B cell (primary cell): ENCODE measurements at regions not wholly inside any gene's neighbourhood (a gene's known extent, or its start where the extent isn't known, plus 50 kb on each side); places are given as distances from the start of the nearest gene placed in this dataset.

Source experiments
- ATAC-seq: fragments of 200-7000 bp; cut with Tn5 transposase; one replicate; pipeline ENCODE4 v1.10.0; 2021; ENCODE audit warnings: low read depth, mild to moderate bottlenecking, moderate number of reproducible peaks, moderate library complexity
- CTCF ChIA-PET: fragments of 350-600 bp; sonication (Branson Sonifier 250); formaldehyde crosslinking; loops from one replicate; lab custom pipeline; 2021; ENCODE audit warnings: antibody characterized with exemption, inconsistent platforms; lab: Charles Lee
- POLR2A ChIA-PET: fragments of 350-600 bp; sonication (Branson Sonifier 250); formaldehyde crosslinking; loops from one replicate; lab custom pipeline; 2021; ENCODE audit warnings: antibody characterized with exemption; lab: Charles Lee
- DNase-seq: peaks from one replicate; pipeline ENCODE4 v3.0.0; 2013
- H2AFZ ChIP-seq: 2 replicates; pipeline ENCODE4 v1.6.1; 2012; ENCODE audit warnings: mild to moderate bottlenecking, low read depth, low read length; ENCODE audit not compliant: insufficient read depth, poor library complexity, severe bottlenecking
- H3K27ac ChIP-seq, 2 donors: 1 replicate in 1 of 2; 2 replicates in 1 of 2; pipeline ENCODE4 v1.5.1; 2012 to 2013; ENCODE audit warnings: low read length in 2 of 2, mild to moderate bottlenecking in 2 of 2, moderate library complexity in 1 of 2
- H3K27me3 ChIP-seq, 4 experiments: fragments of 200-600 bp in 1 of 4; sonication (generic) in 1 of 4; replicated peaks in 1 of 4; 1 replicate in 2 of 4; 2 replicates in 2 of 4; pipeline versions ENCODE4 v1.6.1 to v1.7.0; 2013 to 2016; ENCODE audit warnings: low read length in 3 of 4, mild to moderate bottlenecking in 2 of 4, mixed read lengths in 1 of 4, moderate library complexity in 1 of 4; ENCODE audit not compliant: insufficient read depth in 4 of 4, control insufficient read depth in 3 of 4; ENCODE audit errors: control extremely low read depth in 1 of 4
- H3K36me3 ChIP-seq, 2 experiments: replicated peaks in 1 of 2; 1 replicate in 1 of 2; 2 replicates in 1 of 2; pipeline versions ENCODE4 v1.6.1 to v1.7.1; 2013; ENCODE audit warnings: low read length in 1 of 2; ENCODE audit not compliant: insufficient read depth in 2 of 2, control insufficient read depth in 1 of 2; ENCODE audit errors: control extremely low read depth in 1 of 2, extremely low read depth in 1 of 2
- H3K4me1 ChIP-seq, 2 donors: fragments of 200-600 bp in 1 of 2; sonication (generic) in 1 of 2; 1 replicate in 1 of 2; 2 replicates in 1 of 2; pipeline versions ENCODE4 v1.5.1 to v1.6.1; 2013 to 2017; ENCODE audit warnings: low read length in 2 of 2; ENCODE audit not compliant: control insufficient read depth in 2 of 2, insufficient read depth in 2 of 2
- H3K4me2 ChIP-seq: replicated peaks from 2 replicates; pipeline ENCODE3; 2012; ENCODE audit warnings: mild to moderate bottlenecking, low read depth, low read length; ENCODE audit not compliant: poor library complexity, severe bottlenecking
- H3K4me3 ChIP-seq, 5 experiments: fragments of 200-600 bp in 1 of 5; sonication (generic) in 1 of 5; 1 replicate in 3 of 5; 2 replicates in 2 of 5; pipeline versions ENCODE4 v1.5.1 to v1.7.0; 2011 to 2016; ENCODE audit warnings: low read length in 4 of 5, mild to moderate bottlenecking in 4 of 5, low read depth in 2 of 5, control low read depth in 1 of 5, moderate library complexity in 1 of 5; ENCODE audit not compliant: insufficient read depth in 1 of 5; ENCODE audit errors: control extremely low read depth in 1 of 5, extremely low read depth in 1 of 5
- H3K79me2 ChIP-seq: fragments of 200-600 bp; sonication (generic); one replicate; pipeline ENCODE4 v1.6.0; 2016; ENCODE audit warnings: low read length; ENCODE audit not compliant: control insufficient read depth, insufficient read depth
- H3K9ac ChIP-seq: fragments of 200-600 bp; sonication (generic); 2 replicates; pipeline ENCODE4 v1.6.1; 2017; ENCODE audit warnings: mild to moderate bottlenecking, low read length, moderate library complexity
- H3K9me3 ChIP-seq, 3 donors: one replicate each; pipeline versions ENCODE4 v1.6.1 to v1.7.1; 2013; ENCODE audit warnings: low read length in 2 of 3; ENCODE audit not compliant: control insufficient read depth in 2 of 3, insufficient read depth in 1 of 3; ENCODE audit errors: control extremely low read depth in 1 of 3
- H4K20me1 ChIP-seq: 2 replicates; pipeline ENCODE4 v1.6.0; 2012; ENCODE audit warnings: mild to moderate bottlenecking, low read length; ENCODE audit not compliant: insufficient read depth, control insufficient read depth, poor library complexity, severe bottlenecking
- H3K27ac Mint-ChIP-seq: one replicate; pipeline ENCODE4 v1.8.0; 2021; ENCODE audit warnings: mixed read lengths
- H3K27me3 Mint-ChIP-seq: one replicate; pipeline ENCODE4 v1.8.0; 2021; ENCODE audit warnings: mixed read lengths
- H3K4me1 Mint-ChIP-seq: one replicate; pipeline ENCODE4 v1.8.0; 2021; ENCODE audit warnings: mixed read lengths
- H3K4me3 Mint-ChIP-seq: one replicate; pipeline ENCODE4 v1.8.0; 2021; ENCODE audit warnings: mixed read lengths
- H3K9me3 Mint-ChIP-seq: one replicate; pipeline ENCODE4 v1.8.0; 2022; ENCODE audit warnings: mixed read lengths; ENCODE audit not compliant: insufficient read depth
- EZH2 ChIP-seq: IDR thresholded peaks from 2 replicates; pipeline ENCODE4 v1.6.1; 2012; ENCODE audit warnings: borderline replicate concordance, low read depth, mild to moderate bottlenecking, moderate library complexity, low read length; ENCODE audit not compliant: insufficient read depth, poor library complexity, severe bottlenecking
- WGBS: methylation state at CpG from one replicate; pipeline ENCODE4 v1.1.5; 2013; ENCODE audit warnings: missing lambda C conversion rate; ENCODE audit not compliant: insufficient coverage; 5-methylcytosine and 5-hydroxymethylcytosine counted together
- intact Hi-C: fragments of 100-400 bp; cut with micrococcal nuclease; formaldehyde crosslinking; loops from one replicate; pipeline ENCODE4 v1.10.0; 2022
- TF ChIP-seq, protein P1 (sequence below): fragments of 200-600 bp; IDR thresholded peaks from one replicate; pipeline ENCODE4 v1.8.0; 2022; ENCODE audit warnings: antibody characterized with exemption, mild to moderate bottlenecking

DNA sequence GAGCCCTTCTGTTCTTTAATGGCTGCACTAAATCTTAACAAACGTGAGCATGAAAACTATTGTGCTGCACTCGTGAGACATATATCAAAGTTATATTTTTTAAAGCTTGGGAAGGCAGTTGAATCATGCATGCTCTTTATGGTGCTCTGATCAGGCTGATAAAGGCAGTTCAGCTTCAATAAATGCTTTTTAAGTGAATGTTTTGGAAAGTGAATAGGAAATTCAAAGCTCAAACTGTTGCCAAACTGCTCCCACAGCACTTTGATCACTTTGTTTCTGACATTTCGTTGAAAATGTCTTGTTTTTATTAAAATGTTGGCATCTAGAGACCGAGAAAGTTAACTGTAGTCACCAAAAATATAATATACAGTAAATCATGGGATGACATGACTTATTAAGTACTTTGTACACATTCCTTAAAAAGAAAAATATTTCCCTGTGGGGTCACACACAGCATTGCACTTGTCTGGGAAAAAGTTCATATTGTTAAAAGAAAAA, 625.7 kb upstream of the PCDH9 start:
- DNase-seq (no peak), ATAC-seq (no peak)
- CTCF ChIA-PET: no interaction called here
- H3K27me3 ChIP-seq: no peaks in the 10 kb centered on the region
- TF ChIP-seq, protein P1, sequence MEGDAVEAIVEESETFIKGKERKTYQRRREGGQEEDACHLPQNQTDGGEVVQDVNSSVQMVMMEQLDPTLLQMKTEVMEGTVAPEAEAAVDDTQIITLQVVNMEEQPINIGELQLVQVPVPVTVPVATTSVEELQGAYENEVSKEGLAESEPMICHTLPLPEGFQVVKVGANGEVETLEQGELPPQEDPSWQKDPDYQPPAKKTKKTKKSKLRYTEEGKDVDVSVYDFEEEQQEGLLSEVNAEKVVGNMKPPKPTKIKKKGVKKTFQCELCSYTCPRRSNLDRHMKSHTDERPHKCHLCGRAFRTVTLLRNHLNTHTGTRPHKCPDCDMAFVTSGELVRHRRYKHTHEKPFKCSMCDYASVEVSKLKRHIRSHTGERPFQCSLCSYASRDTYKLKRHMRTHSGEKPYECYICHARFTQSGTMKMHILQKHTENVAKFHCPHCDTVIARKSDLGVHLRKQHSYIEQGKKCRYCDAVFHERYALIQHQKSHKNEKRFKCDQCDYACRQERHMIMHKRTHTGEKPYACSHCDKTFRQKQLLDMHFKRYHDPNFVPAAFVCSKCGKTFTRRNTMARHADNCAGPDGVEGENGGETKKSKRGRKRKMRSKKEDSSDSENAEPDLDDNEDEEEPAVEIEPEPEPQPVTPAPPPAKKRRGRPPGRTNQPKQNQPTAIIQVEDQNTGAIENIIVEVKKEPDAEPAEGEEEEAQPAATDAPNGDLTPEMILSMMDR: no peak
- no peak for TF ChIP-seq EZH2
- Mint-ChIP-seq H3K4me1 (no peaks in the 10 kb centered on the region), H3K27ac (no peak overlapping the region), H3K9me3 (peaks cover 2% of the 10 kb centered on the region), H3K4me3 (no peak overlapping the region), H3K27me3 (no peaks in the 10 kb centered on the region)
- H3K4me3 ChIP-seq: no peak overlapping the region
- no peak overlapping the region for H3K9ac ChIP-seq
- H3K4me1 ChIP-seq: no peaks in the 10 kb centered on the region
- H4K20me1 ChIP-seq: no peaks in the 10 kb centered on the region
- no peaks in the 10 kb centered on the region for H3K79me2 ChIP-seq
- H2AFZ ChIP-seq: no peak overlapping the region
- H3K4me2 ChIP-seq: no peak overlapping the region
- POLR2A ChIA-PET: no interaction called here
- WGBS: no CpG with 5 or more reads among the region's 4 CpGs
- intact Hi-C loops: no loop called here
- peaks cover 0 to 12% (median 0%) of the 10 kb centered on the region in 3 donors for H3K9me3 ChIP-seq
- no peaks in the 10 kb centered on the region for H3K36me3 ChIP-seq
- no peak overlapping the region for H3K27ac ChIP-seq

DNA sequence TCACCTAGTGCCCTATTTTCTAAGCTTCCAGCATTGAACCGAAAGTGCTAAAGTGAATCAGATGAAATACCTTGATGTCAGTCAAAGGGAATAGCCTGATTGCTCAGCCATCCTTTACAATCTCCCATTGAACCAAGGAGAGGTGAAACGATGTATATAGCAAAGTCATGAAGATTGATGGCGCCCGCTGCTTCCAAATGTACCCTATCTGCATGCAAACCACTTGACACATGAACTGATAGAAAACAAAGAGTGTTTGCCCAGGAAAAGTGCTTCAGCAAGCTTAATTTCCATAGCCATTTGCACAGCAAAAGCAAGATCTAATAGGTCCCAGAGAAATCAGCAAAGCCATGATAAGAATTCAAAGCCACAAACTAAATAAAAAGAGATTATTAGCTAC, 624.9 kb upstream of the PCDH9 start:
- no peak overlapping the region for H3K4me3 Mint-ChIP-seq
- H3K27me3 ChIP-seq: no peaks in the 10 kb centered on the region
- no peak for DNase-seq
- no peaks in the 10 kb centered on the region for H3K36me3 ChIP-seq
- no peak overlapping the region for H3K9ac ChIP-seq
- CTCF ChIA-PET: no interaction called here
- intact Hi-C loops: no loop called here
- ATAC-seq: no peak
- H3K79me2 ChIP-seq: no peaks in the 10 kb centered on the region
- H2AFZ ChIP-seq: no peak overlapping the region
- no peaks in the 10 kb centered on the region for H3K27me3 Mint-ChIP-seq
- no peaks in the 10 kb centered on the region for H3K4me1 ChIP-seq
- no peak overlapping the region for H3K4me3 ChIP-seq
- peaks cover 0 to 12% (median 0%) of the 10 kb centered on the region in 3 donors for H3K9me3 ChIP-seq
- H3K4me1 Mint-ChIP-seq: no peaks in the 10 kb centered on the region
- H3K27ac ChIP-seq: no peak overlapping the region
- H3K27ac Mint-ChIP-seq: no peak overlapping the region
- peaks cover 3% of the 10 kb centered on the region for H3K9me3 Mint-ChIP-seq
- POLR2A ChIA-PET: no interaction called here
- 100% methylated on average over 2 of the region's 4 CpGs for WGBS
- H4K20me1 ChIP-seq: no peaks in the 10 kb centered on the region
- TF ChIP-seq, protein P1: no peak
- no peak for TF ChIP-seq EZH2
- H3K4me2 ChIP-seq: no peak overlapping the region
